ENCODE measurements at regions not wholly inside any gene's neighbourhood (a gene's known extent, or its start where the extent isn't known, plus 50 kb on each side); places are given as distances from the start of the nearest gene placed in this dataset.

DNA sequence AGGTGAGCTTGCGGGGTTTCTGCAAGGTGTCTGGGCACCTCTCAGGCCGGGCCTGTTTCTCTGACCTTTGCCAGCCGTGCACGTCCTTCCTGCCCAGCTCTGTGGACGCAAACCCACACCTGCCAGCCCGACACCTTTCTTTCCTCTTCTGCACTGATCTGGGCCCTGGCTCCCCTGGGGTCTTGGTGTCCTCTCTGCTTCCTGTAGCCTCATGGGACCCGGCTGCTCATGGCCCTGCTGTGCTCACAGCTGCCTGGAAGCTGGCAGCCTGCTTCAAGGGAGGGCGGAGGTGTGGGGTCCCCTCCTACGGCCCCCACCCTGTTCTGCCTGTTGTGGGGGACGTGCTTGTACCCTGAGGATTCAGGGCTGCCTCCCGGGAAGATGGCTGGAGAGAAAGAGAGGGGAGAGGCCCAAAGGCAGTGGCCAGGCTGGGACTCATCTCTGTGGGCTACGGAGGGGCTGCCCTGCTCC, 342.4 kb downstream of the SEC14L1 start:
- H3K36me3 ChIP-seq (ENCODE audit: low read depth), result peaks cover 37% of the 10 kb centered on the region
- TF ChIP-seq, protein P1, sequence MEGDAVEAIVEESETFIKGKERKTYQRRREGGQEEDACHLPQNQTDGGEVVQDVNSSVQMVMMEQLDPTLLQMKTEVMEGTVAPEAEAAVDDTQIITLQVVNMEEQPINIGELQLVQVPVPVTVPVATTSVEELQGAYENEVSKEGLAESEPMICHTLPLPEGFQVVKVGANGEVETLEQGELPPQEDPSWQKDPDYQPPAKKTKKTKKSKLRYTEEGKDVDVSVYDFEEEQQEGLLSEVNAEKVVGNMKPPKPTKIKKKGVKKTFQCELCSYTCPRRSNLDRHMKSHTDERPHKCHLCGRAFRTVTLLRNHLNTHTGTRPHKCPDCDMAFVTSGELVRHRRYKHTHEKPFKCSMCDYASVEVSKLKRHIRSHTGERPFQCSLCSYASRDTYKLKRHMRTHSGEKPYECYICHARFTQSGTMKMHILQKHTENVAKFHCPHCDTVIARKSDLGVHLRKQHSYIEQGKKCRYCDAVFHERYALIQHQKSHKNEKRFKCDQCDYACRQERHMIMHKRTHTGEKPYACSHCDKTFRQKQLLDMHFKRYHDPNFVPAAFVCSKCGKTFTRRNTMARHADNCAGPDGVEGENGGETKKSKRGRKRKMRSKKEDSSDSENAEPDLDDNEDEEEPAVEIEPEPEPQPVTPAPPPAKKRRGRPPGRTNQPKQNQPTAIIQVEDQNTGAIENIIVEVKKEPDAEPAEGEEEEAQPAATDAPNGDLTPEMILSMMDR (IDR thresholded peaks at IDR 0.05; ENCODE audit: poor library complexity, severe bottlenecking), result no peak
- no peaks in the 10 kb centered on the region for H3K9me3 ChIP-seq (ENCODE audit: severe bottlenecking)
- ATAC-seq (ENCODE audit: low read depth) (no peak), DNase-seq (ENCODE audit: low spot score) (no peak)
- no peak overlapping the region for H3K27ac ChIP-seq (ENCODE audit: poor library complexity, severe bottlenecking)
- no peaks in the 10 kb centered on the region for H3K27me3 ChIP-seq (ENCODE audit: insufficient read depth, poor library complexity, severe bottlenecking)
- H3K4me1 ChIP-seq (ENCODE audit: insufficient read depth, poor library complexity, severe bottlenecking), result peaks cover 3% of the 10 kb centered on the region
- no peak overlapping the region for H3K4me3 ChIP-seq (ENCODE audit: severe bottlenecking)

DNA sequence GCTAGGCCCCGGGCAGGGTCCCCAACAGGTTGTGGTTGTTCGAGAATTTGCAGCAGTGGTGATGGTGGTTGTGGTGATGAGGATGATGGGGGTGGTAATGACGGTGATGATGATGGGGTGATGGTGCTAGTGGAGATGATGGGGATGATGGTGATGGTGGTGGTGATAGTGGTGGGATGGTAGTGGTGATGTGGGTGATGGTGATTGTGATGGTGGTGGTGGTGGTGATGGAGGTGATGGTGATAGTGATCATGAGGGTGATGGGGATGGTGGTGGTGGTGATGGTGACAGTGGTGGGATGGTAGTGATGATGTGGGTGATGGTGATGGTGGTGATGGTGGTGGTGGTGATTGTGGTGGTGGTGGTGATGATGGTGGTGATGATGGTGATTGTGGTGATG, 343.3 kb downstream of the SEC14L1 start:
- no peak overlapping the region for H3K27ac ChIP-seq (ENCODE audit: poor library complexity, severe bottlenecking)
- peaks cover 43% of the 10 kb centered on the region for H3K36me3 ChIP-seq (ENCODE audit: low read depth)
- DNase-seq (ENCODE audit: low spot score) (no peak), ATAC-seq (ENCODE audit: low read depth) (no peak)
- H3K9me3 ChIP-seq (ENCODE audit: severe bottlenecking), result no peaks in the 10 kb centered on the region
- H3K27me3 ChIP-seq (ENCODE audit: insufficient read depth, poor library complexity, severe bottlenecking), result no peaks in the 10 kb centered on the region
- no peaks in the 10 kb centered on the region for H3K4me1 ChIP-seq (ENCODE audit: insufficient read depth, poor library complexity, severe bottlenecking)
- TF ChIP-seq, protein P1 (IDR thresholded peaks at IDR 0.05; ENCODE audit: poor library complexity, severe bottlenecking), result no peak
- H3K4me3 ChIP-seq (ENCODE audit: severe bottlenecking), result no peak overlapping the region

DNA sequence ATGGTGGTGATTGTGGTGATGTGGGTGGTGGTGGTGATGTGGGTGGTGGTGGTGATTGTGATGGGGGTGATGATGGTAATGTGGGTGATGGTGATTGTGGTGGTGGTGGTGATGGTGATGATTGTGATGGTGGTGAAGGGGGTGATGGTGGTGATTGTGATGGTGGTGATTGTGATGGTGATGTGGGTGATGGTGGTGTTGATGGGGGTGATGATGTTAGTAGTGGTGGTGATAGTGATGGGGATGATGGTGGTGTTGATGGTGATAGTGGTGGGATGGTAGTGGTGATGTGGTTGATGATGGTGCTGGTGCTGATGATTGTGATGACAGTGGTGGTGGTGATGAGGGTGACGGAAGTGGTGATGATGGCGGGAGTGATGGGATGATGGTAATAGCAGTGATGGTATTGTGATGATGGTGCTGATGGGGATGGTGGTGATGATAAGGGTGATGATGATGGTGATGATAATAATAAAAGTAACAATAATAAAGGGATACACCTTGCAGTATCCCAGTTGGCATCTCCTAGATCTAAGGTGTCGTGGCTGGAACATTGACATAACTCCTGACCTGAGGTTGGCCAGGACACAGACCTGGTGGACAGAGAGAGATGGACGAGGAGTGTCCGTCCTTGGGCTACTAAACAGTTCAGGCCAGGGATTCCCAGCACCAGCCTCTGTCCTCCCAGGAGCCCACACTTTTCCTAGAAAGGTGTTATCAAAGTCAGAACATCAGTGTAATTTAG, 344.5 kb downstream of the SEC14L1 start:
- TF ChIP-seq, protein P1 (IDR thresholded peaks at IDR 0.05; ENCODE audit: poor library complexity, severe bottlenecking), result no peak
- DNase-seq (ENCODE audit: low spot score) (no peak), ATAC-seq (ENCODE audit: low read depth) (no peak)
- H3K9me3 ChIP-seq (ENCODE audit: severe bottlenecking), result no peaks in the 10 kb centered on the region
- no peak overlapping the region for H3K27ac ChIP-seq (ENCODE audit: poor library complexity, severe bottlenecking)
- H3K27me3 ChIP-seq (ENCODE audit: insufficient read depth, poor library complexity, severe bottlenecking), result no peaks in the 10 kb centered on the region
- no peaks in the 10 kb centered on the region for H3K4me1 ChIP-seq (ENCODE audit: insufficient read depth, poor library complexity, severe bottlenecking)
- peaks cover 53% of the 10 kb centered on the region for H3K36me3 ChIP-seq (ENCODE audit: low read depth)
- no peak overlapping the region for H3K4me3 ChIP-seq (ENCODE audit: severe bottlenecking)

DNA sequence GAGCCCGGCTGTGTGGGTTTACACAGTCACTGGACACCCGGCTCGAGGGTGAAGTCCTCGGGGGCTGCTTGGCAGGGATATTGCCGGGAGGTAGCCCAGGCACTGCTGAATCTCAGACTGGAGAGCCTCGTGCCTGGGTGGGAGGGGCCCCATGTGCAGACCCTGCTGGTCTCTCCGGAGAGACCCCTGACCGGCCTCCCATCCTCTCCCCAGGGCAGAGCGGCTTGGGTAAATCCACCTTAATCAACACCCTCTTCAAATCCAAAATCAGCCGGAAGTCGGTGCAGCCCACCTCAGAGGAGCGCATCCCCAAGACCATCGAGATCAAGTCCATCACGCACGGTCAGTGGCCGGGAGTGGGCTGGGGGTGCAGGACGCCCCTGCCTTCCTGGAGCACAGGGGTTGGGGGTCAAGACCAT, 346.5 kb downstream of the SEC14L1 start:
- DNase-seq (ENCODE audit: low spot score), result peak; percentile 69
- TF ChIP-seq, protein P1 (IDR thresholded peaks at IDR 0.05; ENCODE audit: poor library complexity, severe bottlenecking), result no peak
- Histone ChIP-seq H3K27ac (ENCODE audit: poor library complexity, severe bottlenecking) (no peak overlapping the region), H3K4me1 (ENCODE audit: insufficient read depth, poor library complexity, severe bottlenecking) (no peaks in the 10 kb centered on the region), H3K36me3 (ENCODE audit: low read depth) (peaks cover 61% of the 10 kb centered on the region), H3K4me3 (ENCODE audit: severe bottlenecking) (no peak overlapping the region), H3K27me3 (ENCODE audit: insufficient read depth, poor library complexity, severe bottlenecking) (no peaks in the 10 kb centered on the region), H3K9me3 (ENCODE audit: severe bottlenecking) (no peaks in the 10 kb centered on the region)
- ATAC-seq (ENCODE audit: low read depth), result no peak; the same call in 2 of the 3 replicates

All from RWPE2 (cell line).